GM12892 (cell line): ENCODE measurements at regions not wholly inside any gene's neighbourhood (a gene's known extent, or its start where the extent isn't known, plus 50 kb on each side); places are given as distances from the start of the nearest gene placed in this dataset.

Source experiments
- POLR2A ChIP-seq: IDR thresholded peaks from 2 replicates; pipeline ENCODE4 v1.6.1; 2011; ENCODE audit warnings: low read depth, low read length, control low read depth
- POLR2AphosphoS5 ChIP-seq: IDR thresholded peaks from 2 replicates; pipeline ENCODE4 v1.6.1; 2011; ENCODE audit warnings: low read depth, low read length, control low read depth
- TAF1 ChIP-seq: IDR thresholded peaks from 2 replicates; pipeline ENCODE4 v1.6.1; 2011; ENCODE audit warnings: low read depth, mild to moderate bottlenecking, control low read depth, low read length, borderline replicate concordance

- no peak for TF ChIP-seq POLR2AphosphoS5
- no peak for TF ChIP-seq POLR2A
- no peak for TF ChIP-seq TAF1
Observed at GRCh38 chr22:48238966-48239365, 1476.5 kb downstream of the TBC1D22A start.
